ENCODE measurements at regions not wholly inside any gene's neighbourhood (a gene's known extent, or its start where the extent isn't known, plus 50 kb on each side); places are given as distances from the start of the nearest gene placed in this dataset.
A peak's percentile ranks its signal among the peaks of the same experiment; 100 is the strongest.

GRCh38 chr16:87063543-87063942 lies 253.6 kb downstream of the C16orf95 start:
- no peak overlapping the region for H3K27ac Mint-ChIP-seq
- no peaks in the 10 kb centered on the region for H3K9me3 Mint-ChIP-seq
- no peaks in the 10 kb centered on the region for H3K36me3 Mint-ChIP-seq
- H3K27me3 Mint-ChIP-seq = peaks cover 30 to 44% of the 10 kb centered on the region in 2 donors
- no peak overlapping the region for H3K4me3 Mint-ChIP-seq
- DNase-seq (ENCODE audit: low spot score) (no peak), ATAC-seq (no peak)
- peaks cover 0 to 6% of the 10 kb centered on the region in 2 donors for H3K4me1 Mint-ChIP-seq (ENCODE audit: low read depth in 2 of 2)

- no peak for ATAC-seq
- Mint-ChIP-seq H3K36me3 (no peaks in the 10 kb centered on the region), H3K4me1 (ENCODE audit: low read depth in 2 of 2) (peaks cover 0 to 6% of the 10 kb centered on the region in 2 donors), H3K9me3 (no peaks in the 10 kb centered on the region), H3K4me3 (no peak overlapping the region), H3K27ac (no peak overlapping the region), H3K27me3 (peaks cover 30 to 44% of the 10 kb centered on the region in 2 donors)
- DNase-seq (ENCODE audit: low spot score) = no peak
Observed at GRCh38 chr16:87064731-87065445, 252.3 kb downstream of the C16orf95 start.

GRCh38 chr16:87065446-87066132 lies 251.6 kb downstream of the C16orf95 start:
- no peak for ATAC-seq
- Mint-ChIP-seq H3K9me3 (no peaks in the 10 kb centered on the region), H3K36me3 (no peaks in the 10 kb centered on the region), H3K4me3 (no peak overlapping the region), H3K27ac (no peak overlapping the region), H3K4me1 (ENCODE audit: low read depth in 2 of 2) (peaks cover 0 to 4% of the 10 kb centered on the region in 2 donors), H3K27me3 (peaks cover 30 to 39% of the 10 kb centered on the region in 2 donors)
- no peak for DNase-seq (ENCODE audit: low spot score)

GRCh38 chr16:87066133-87067002 lies 250.8 kb downstream of the C16orf95 start:
- H3K27ac Mint-ChIP-seq = no peak overlapping the region
- no peak for DNase-seq (ENCODE audit: low spot score)

GRCh38 chr16:87067003-87067556 lies 250.1 kb downstream of the C16orf95 start:
- H3K4me3 Mint-ChIP-seq = no peak overlapping the region
- peaks cover 25 to 32% of the 10 kb centered on the region in 2 donors for H3K27me3 Mint-ChIP-seq
- no peaks in the 10 kb centered on the region for H3K36me3 Mint-ChIP-seq
- H3K27ac Mint-ChIP-seq = no peak overlapping the region
- no peak for DNase-seq (ENCODE audit: low spot score)
- H3K4me1 Mint-ChIP-seq (ENCODE audit: low read depth in 2 of 2) = peaks cover 0 to 4% of the 10 kb centered on the region in 2 donors
- ATAC-seq = no peak
- no peaks in the 10 kb centered on the region for H3K9me3 Mint-ChIP-seq

More at GRCh38 chr16:87066133-87067002, 250.8 kb downstream of the C16orf95 start:
- Mint-ChIP-seq H3K4me1 (ENCODE audit: low read depth in 2 of 2) (peaks cover 0 to 4% of the 10 kb centered on the region in 2 donors), H3K27me3 (peaks cover 25 to 32% of the 10 kb centered on the region in 2 donors), H3K36me3 (no peaks in the 10 kb centered on the region), H3K9me3 (no peaks in the 10 kb centered on the region), H3K4me3 (no peak overlapping the region)
- ATAC-seq = no peak

DNA sequence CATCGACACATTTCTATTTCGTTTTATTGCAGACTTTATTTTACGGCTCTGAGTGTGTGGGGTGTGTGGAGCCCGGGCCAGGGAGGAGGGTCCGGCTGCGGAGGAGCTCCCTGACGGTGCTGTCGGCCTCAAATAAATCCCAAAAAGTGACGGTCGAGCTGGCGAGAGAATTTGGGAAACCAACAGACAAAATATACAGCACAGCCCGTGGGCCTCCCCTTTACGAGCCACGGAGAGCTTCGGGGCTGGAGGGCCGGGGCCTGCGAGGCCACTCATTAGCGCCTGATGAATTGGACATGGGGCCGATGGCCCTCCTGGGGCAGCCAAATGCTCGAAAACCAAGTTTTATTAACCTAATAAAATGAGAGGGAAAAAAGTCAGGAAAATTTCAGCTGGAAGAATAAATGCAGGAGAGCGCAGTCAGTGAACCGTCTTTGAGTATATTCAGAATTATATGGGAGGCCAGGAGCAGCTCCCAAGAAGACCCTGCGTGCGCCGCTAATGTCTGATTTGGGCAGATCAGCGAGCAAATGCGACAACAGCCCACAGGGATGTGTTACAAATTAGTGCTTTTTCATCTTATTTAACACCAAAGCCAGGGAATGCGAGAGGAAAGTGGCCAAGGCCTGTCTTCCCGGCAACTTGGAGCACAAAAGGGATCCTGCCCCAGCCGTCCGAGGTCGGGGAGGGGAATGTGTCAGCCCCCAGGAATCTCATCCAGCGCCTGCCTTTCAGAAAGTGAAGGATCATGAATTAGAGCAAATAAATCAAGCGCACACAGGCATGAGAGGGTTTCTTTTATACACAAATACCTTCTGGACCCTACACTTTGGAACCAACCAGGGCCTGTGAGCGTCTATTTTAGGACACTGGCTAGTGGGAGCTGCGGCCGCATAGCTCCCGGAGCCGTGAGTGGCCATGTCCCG lies 249.1 kb downstream of the C16orf95 start:
- DNase-seq (ENCODE audit: low spot score) = no peak
- Mint-ChIP-seq H3K4me3 (no peak overlapping the region), H3K27ac (no peak overlapping the region), H3K36me3 (no peaks in the 10 kb centered on the region), H3K27me3 (peaks cover 25% of the 10 kb centered on the region in 2 donors), H3K9me3 (no peaks in the 10 kb centered on the region), H3K4me1 (ENCODE audit: low read depth in 2 of 2) (peaks cover 0 to 4% of the 10 kb centered on the region in 2 donors)
- ATAC-seq = no peak

GRCh38 chr16:87068762-87069150 lies 248.4 kb downstream of the C16orf95 start:
- H3K27ac Mint-ChIP-seq = no peak overlapping the region
- H3K4me3 Mint-ChIP-seq = no peak overlapping the region
- H3K27me3 Mint-ChIP-seq = peaks cover 23 to 25% of the 10 kb centered on the region in 2 donors
- ATAC-seq (peak in 1 of 2 donors; percentile 28), DNase-seq (ENCODE audit: low spot score) (no peak)
- H3K36me3 Mint-ChIP-seq = no peaks in the 10 kb centered on the region
- H3K4me1 Mint-ChIP-seq (ENCODE audit: low read depth in 2 of 2) = peaks cover 0 to 4% of the 10 kb centered on the region in 2 donors
- no peaks in the 10 kb centered on the region for H3K9me3 Mint-ChIP-seq

DNA sequence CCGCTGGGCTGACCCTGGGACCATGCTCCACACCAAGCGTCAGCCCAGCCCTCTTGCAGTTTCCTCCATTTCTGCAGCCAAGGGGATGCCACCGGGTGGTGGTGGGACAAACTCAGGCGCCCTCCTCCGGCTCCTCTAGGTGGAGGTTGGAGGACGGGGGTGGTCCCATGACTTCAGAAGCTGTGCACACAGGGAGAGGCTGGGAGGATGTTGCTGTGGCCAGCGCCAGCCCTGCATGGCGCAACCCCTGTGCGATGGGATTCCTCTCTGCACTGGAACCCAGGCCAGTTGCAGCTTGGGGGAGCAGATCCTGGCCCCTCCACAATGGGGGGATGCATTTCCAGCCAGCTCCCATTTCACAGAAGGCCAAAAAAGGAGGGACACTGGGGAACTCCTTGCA lies 246.5 kb downstream of the C16orf95 start:
- ATAC-seq (peak; percentile 38 to 41), DNase-seq (ENCODE audit: low spot score) (no peak)
- Mint-ChIP-seq H3K4me3 (no peak overlapping the region), H3K27me3 (peaks cover 4 to 12% of the 10 kb centered on the region in 2 donors), H3K27ac (no peak overlapping the region), H3K36me3 (no peaks in the 10 kb centered on the region), H3K9me3 (no peaks in the 10 kb centered on the region), H3K4me1 (ENCODE audit: low read depth in 2 of 2) (no peaks in the 10 kb centered on the region)

- H3K4me1 Mint-ChIP-seq (ENCODE audit: low read depth in 2 of 2) = no peaks in the 10 kb centered on the region
- no peak for DNase-seq (ENCODE audit: low spot score)
- H3K36me3 Mint-ChIP-seq = no peaks in the 10 kb centered on the region
- no peak overlapping the region for H3K27ac Mint-ChIP-seq
- ATAC-seq = no peak
- H3K27me3 Mint-ChIP-seq = peaks cover 0 to 10% of the 10 kb centered on the region in 2 donors
- H3K4me3 Mint-ChIP-seq = no peak overlapping the region
- H3K9me3 Mint-ChIP-seq = no peaks in the 10 kb centered on the region
Observed at GRCh38 chr16:87072101-87072500, 245.1 kb downstream of the C16orf95 start.

DNA sequence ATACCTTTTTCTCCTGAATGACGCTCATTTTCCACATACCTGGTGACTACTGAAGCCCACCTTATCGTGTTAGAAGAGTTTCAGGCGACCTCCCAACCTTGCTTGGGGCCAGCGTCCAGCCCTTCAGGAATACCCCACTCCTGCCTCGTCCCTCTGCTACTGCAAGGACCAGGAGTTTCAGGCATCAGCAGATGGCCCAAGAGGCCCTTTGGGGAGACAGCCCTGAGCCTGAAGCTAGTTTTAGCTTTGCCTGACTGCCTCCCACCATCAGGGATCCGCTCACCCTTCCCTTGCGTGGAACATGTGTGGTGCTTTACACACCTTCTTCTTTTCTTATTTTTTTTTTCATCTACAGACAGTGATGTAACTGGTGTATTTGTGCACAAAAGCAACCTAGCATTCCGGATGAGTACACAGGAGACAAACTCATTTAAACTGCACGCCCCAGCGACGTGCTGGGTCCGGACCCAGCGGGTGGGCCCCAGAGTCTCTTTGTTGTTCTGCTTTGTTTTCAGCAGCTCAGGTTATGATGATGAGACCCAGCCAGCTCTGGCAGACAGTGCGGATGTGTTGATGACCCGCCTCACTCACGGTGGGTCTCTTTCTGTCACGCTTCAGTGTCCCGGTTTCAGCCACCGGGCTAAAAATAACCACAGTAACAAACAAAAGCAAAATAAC lies 242.4 kb downstream of the C16orf95 start:
- Mint-ChIP-seq H3K4me3 (no peak overlapping the region), H3K27me3 (peaks cover 9 to 19% of the 10 kb centered on the region in 2 donors), H3K9me3 (no peaks in the 10 kb centered on the region), H3K4me1 (ENCODE audit: low read depth in 2 of 2) (no peaks in the 10 kb centered on the region), H3K36me3 (no peaks in the 10 kb centered on the region), H3K27ac (no peak overlapping the region)
- no peak for DNase-seq (ENCODE audit: low spot score)
- ATAC-seq = no peak

DNA sequence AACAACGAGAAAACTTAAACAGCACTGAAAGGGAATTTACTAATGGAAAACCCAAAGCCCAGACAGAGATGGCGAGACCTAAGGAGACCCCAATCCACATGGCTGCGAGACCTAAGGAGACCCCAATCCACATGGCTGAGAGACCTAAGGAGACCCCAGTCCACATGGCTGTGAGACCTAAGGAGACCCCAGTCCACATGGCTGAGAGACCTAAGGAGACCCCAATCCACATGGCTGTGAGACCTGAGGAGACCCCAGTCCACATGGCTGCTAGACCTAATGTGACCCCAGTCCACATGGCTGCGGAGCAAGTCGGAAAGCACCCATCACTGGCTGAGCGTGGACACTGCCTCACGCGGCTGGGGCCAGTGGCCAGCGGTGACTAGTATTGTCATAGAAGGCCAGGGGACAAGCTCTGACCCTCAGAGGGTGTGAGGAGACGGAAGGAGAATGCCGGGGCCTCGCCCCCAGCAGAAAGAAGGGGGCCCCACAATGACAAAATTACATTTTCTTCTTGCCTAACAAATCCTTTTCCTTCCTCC lies 241.8 kb downstream of the C16orf95 start:
- Mint-ChIP-seq H3K4me3 (no peak overlapping the region), H3K9me3 (no peaks in the 10 kb centered on the region), H3K27ac (no peak overlapping the region), H3K4me1 (ENCODE audit: low read depth in 2 of 2) (no peaks in the 10 kb centered on the region), H3K27me3 (peaks cover 11 to 16% of the 10 kb centered on the region in 2 donors), H3K36me3 (peaks cover 2% of the 10 kb centered on the region)
- DNase-seq (ENCODE audit: low spot score) (no peak), ATAC-seq (no peak)

- Mint-ChIP-seq H3K4me1 (ENCODE audit: low read depth in 2 of 2) (no peaks in the 10 kb centered on the region), H3K9me3 (peaks cover 4% of the 10 kb centered on the region), H3K27me3 (peaks cover 15 to 20% of the 10 kb centered on the region in 2 donors), H3K4me3 (no peak overlapping the region), H3K36me3 (peaks cover 13% of the 10 kb centered on the region), H3K27ac (no peak overlapping the region)
- DNase-seq (ENCODE audit: low spot score) = no peak
- ATAC-seq = no peak
Observed at GRCh38 chr16:87076331-87076949, 240.8 kb downstream of the C16orf95 start.

Data from natural killer cell treated with Interleukin-12 subunit alpha and Interleukin-12 subunit beta and Interleukin-15 and Interleukin-18, amount 100 ng/mL, for 72 hours (primary cell).